Embryonic facial prominence (tissue), 1 donor: ENCODE measurements at regions not wholly inside any gene's neighbourhood (a gene's known extent, or its start where the extent isn't known, plus 50 kb on each side); places are given as distances from the start of the nearest gene placed in this dataset.

Experiments
- DNase-seq: peaks from one replicate; pipeline ENCODE4 v3.0.0-alpha.2; 2016; ENCODE audit errors: extremely low spot score

DNA sequence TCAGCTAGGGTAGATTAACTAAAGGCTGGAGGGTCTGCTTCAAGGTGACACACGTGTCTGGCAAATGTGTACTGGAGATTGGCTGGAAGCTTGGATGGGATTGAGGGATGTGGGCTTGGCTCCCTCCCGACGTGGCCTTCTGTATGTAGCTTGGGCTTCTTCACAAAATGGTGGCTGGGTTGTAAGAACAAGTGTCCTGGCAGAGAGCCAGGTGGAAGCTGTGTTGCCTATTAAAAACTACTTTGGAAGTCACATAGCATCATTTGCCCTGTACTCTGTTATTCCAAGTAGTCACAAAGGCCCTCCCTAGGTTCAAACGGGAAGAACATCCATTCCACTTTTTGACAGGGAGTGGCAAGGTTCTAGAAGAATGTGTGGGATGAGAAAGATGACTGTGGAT is 174.1 kb upstream of the PRICKLE1 start:
- DNase-seq, result no peak

DNA sequence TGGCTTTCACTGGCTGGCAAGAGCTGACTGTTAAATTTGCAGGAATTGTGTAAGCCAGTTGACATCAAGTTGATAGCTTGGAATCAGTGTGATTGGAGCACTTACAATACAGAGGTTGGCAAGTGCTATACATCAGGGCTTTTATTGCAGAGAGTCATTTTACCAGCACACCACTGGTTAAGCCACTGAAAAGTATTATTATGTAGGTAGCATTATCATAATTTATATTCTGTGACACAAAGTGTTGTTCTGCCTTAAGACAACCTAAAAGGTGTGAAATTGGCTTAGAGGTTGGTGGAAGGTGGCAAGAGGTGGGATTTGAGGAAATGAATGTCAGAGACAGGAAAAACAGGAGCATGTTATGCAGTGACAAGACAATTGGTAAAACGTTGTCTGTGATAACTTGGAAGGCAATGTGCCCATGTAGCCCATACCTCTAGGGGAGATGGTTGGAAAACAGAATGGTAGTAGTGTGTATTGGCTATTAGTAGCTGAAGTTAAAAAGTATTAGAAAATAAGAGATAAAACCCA is 172.9 kb upstream of the PRICKLE1 start:
- DNase-seq, result no peak

DNA sequence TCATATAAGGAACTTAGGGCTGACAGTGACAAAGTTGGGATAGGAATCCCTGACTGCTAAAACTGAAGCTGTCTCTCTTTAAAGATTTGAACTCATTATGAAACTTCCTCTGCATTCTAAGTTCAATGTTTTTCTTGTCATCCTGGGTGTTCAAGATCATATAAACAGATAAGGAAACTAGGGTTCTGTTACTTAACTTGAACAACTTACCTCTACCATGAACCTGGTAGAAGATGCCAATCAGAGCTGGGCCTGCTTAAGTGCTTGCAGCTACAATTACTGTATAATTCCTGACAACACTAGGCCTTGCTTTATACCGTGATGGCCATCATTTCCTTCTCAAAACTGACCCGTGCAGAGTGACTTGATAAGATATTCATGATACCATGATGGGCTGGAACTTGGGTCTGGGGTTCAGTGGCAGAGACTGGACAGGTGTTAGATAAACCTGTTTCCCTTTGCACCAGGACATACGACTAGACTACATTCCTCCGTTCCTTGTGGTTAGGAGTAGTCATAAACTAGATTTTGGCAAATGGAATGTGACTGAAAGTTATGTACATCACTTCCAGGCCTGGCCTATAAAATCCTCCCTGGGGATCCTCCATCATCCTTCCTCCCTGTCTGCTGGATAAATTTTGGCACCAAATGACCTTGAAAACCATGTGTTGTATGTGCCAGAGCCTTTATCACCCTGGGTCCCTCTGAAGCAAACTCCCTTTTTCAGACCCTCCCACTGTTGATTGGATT is 172.2 kb upstream of the PRICKLE1 start:
- no peak for DNase-seq

DNA sequence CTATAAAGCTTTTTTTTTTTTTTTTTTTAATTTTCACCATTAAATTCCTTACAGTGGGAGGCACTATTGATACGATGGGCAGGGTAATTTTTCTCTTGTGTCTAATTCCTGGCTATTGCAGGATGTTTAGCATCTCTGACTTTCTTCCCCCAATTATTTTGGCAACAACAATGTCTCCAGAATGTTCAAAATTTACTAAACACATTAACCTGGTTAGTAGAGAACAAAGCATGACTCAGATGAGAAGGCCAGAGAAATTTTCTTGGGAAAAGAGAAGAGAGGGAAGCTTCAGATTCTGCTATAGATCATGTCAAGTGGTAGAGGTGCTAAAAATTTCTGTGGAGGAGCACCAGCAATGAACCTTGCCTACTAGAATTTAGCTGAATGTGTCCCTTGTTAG is 171.5 kb upstream of the PRICKLE1 start:
- no peak for DNase-seq

DNA sequence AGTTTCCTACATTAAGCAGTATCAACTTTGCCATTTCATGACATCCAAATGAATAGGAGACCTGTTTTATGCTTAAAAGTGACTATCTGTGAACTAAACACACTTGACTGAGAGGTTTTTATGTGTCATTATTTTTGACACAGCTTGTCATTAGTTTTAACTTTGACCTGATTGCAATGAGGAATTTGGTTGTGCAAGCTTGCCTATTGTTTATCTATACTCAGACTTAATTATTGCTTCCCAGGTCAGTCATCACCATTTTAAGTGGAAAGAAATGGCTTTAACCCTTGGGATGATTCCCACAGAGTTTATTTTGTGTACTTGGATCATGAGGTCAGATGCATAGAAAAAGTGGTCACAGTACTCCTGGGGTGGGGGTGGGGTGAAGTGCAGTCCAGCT is 171.0 kb upstream of the PRICKLE1 start:
- no peak for DNase-seq

DNA sequence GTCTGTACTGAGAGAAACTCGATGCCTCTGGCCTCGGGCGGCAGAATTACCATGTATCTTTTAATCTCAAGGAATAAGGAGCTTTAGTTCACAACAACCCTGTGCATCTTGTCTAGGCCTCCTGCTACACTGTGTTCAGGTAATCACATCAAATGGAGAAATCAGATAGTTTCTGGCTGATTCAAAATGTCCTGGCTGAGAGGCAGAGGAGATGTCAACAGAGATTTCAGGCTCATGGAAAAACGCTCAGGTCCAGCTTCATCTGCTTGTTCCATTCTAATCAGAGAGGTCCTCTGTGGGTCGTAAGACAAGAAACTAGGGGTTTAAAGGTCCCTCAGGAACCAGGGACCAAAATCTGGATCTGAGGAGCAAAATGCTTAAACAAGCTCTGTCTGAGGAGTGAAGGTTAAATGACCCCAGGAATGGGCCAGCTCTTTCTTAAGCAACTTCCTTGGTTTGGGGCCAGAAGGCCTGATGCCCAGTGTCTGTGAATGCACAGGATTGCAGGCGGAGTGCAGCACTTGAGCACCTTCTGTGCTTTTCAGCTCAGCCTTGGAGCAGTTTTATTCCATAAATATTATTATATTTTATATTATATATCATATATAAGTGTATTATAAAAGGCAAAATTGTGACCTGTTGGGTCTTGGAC is 170.2 kb upstream of the PRICKLE1 start:
- no peak for DNase-seq

DNA sequence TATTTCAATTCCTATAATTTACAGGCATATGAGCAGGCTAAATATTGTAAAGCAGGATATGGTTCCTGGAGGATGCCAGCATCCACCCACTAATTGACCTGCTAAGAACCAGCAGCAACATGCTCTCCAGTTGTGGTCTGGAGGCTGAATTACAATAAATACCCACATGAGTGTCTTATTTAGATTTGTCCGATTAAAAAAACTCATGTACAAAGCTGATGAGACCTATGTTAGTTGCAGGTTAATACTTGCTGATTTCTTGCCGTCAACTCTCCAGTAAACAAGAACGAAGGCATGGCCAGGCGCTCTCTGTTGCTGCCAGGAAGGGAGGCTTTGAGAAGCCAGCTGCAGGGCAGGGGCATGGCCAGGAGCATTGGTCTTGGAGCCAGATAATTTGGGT is 169.3 kb upstream of the PRICKLE1 start:
- no peak for DNase-seq

DNA sequence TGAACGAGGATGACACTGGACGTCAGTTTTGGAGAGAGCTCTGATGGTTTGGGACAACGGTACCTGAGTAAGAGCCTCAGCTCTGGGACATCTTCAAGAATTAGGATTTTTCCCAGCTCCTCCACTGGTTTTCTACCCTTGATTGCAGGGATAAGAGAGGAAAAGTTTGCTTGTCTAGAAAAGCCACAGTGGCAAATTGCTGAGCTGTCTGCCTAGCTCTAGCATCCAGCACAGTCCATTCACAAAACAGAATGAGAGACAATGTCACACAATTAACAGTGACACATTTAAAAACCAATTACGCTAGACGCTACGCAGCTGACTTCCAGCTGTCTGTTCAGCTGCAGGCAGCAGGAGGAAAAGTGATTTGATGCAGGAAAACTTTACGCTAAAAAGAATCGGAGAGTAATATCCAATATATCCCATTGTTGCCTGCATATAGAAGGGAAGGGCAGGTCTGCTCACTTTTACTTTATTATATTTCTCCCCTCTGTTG is 168.1 kb upstream of the PRICKLE1 start:
- DNase-seq, result no peak

DNA sequence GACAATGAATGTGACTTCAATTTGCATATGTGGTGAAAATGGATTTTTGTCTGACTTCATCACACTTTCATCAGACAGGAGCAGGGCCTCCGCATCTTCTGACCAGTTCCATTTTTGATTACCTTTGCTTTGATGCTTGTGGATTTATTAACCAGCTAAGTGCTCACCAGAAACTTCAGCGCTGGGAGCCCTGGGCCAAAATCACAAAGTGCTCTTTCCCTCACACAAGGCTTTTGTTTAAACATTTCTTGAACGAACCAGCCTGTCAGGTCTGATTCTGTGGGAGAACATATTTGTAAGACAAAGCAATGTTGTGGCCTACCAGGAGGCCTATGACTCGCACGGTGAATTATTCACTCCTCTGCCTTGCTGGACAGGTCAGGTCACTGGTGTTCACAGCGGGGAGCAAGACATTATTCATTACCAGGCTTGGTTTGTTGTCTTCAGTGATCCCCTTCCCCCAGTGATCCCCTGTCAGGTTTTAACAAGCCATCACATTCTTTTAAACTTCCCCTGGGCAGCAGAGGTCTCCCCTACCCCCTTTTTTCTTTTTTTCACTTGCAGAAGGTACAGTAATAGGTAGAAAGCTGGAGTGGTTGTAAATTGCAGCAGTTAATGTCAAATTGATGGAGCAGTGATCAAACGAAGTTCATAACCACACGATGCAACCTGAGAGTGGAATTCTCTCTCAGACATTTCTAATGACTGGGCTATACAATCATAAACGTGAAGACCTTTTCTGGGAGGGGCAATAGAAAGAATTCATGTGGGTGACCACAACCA is 167.5 kb upstream of the PRICKLE1 start:
- DNase-seq, result no peak

DNA sequence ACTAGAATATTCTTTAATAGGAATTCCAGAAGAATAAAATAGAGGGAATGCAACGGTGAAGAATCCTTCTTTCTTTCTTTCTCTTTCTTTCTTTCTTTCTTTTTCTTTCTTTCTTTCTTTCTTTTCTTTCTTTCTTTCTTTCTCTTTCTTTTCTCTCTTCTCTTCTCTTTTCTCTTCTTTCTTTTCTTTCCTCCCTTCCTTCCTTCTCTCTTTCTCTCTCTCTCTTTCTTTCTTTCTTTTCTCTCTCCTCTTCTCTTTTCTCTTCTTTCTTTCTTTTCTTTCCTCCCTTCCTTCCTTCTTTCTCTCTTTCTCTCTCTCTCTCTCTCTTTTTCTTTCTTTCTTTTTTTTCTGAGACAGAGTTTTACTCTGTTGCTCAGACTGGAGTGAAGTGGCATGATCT is 160.8 kb upstream of the PRICKLE1 start:
- no peak for DNase-seq

DNA sequence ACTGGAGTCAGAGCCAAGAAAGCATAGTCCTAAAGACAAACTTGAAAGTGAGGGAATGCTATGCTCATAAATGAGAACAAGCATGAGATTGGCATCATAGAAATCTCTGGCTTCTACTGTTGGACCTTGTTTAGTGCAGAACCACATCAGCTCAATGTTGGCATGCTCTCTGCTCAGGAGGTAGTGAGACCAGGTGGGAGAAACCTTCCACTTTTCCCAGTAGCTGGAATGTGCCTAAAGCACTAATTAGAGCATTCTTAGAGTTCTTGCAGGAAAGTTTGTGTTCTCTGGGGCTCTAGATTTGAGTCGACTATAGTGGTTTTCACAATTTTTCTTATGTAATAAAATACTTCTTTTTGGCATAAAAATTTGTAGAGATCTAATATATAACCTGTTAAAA is 159.7 kb upstream of the PRICKLE1 start:
- DNase-seq, result no peak

DNA sequence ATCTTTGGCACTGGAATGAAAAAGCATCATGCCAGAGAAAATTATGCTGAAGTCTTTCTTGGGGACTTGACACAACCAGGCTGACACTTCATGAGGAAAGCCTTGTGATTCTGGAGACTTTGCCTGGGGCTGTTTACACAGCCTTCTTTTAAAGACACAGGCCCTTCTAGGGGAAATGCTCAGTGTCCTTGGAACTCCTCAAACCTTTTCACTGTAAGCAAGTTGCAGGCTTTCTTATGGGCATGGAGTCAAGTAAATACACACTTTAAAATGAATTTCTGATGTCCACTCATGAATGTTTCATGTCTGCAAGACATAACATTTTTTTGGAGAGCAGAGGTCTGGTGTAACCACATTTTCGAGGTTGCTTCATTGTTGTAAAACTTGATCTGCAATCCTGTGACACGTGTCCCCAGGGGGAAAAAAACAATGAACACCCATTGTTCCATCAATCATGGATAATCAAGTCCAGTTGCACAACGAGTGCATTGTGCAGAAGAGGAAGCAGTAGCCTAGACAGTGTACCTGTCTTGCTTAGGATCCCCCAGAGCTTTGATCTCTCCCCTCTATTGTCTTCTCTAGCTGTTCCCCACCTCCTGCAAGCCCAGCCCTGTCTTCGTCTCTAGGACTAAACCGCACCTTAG is 155.1 kb upstream of the PRICKLE1 start:
- DNase-seq, result no peak

DNA sequence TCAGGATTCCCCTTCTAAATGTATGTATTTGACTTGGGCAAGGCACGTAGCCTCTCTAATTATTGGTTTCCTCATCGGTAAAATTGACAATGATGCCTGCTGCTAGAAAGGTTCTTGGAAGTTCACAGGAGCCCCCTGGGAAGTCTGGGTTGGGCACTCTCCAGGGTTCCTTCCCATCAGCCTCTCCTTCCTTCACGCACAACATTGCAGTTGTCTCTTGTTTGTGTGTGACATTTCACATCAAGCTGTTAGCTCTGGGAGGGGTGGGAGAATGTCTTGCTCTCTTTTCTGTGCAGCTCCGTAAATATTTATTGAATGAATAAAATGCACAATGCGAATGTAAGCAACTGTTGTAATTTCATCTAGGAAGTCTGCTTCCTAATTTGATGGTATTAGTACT is 153.2 kb upstream of the PRICKLE1 start:
- DNase-seq, result no peak

DNA sequence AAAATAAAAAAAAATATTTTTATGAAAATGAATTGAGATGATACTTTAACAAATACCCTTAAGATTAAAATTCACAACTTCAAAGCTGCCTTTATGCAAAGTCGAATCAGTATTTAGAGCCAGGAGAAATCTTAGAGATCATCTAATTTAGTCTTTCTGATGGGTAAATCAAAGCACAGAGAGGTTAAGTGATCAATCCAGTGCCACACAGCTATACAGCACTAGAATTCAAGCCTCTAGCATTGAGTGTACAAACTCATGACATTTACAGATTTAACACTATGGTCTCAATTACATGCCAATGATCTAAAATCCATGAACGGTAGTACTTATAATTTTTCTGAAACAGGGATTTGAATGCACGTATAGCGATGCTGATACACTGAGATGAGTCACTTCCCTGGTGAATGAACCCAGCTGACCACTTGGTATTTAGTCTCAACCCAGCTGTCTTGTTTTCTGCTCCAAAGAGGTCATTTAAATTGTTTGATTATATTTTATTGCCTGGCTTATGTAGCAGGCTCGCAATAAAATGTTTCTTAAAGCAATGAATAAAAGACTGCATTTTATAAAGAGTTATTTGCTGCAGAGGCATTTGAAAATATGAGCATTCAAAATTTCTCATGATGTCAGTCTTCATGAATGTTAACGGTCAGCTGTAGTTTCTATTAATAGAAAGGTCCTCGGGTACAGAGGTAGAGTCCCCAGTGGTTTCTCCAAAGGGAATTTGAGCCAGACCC is 152.4 kb upstream of the PRICKLE1 start:
- DNase-seq, result no peak

DNA sequence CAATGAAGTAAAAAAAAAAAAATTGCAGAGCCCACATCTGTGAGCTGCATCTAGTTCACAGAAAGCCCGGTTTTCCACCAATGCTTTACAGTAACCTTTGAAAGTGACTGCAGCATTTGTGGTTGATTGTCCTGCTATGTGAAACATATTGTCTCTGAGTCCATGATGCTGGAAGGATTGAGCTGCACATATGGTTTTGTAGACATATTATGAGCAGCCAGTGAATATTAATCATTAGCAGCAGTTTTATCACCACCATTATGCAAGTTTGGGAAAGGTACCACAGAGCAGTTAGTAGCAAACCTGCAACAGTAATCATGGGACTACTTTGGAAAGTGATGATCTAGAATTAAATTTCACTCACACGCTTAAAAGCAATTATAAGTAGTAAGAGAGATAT is 151.5 kb upstream of the PRICKLE1 start:
- no peak for DNase-seq

DNA sequence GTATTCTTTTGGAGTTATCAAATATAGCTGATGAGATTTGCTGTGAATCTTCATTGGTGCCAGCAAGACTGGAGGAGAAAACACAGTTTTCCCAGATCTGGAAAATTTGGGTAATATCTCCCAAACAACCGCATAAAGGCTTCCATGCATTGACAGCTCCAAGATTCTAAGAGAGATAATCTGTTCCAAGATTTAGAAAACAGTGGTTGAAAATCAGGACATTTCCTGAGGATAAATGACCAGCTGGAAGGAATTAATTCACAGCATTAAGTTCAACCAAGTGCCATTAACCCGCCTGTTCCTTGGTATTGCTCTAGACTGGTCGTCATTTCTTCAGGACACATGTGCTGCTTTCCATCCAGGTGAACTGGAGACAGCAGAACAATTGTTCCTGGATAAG is 147.9 kb upstream of the PRICKLE1 start:
- DNase-seq, result no peak

DNA sequence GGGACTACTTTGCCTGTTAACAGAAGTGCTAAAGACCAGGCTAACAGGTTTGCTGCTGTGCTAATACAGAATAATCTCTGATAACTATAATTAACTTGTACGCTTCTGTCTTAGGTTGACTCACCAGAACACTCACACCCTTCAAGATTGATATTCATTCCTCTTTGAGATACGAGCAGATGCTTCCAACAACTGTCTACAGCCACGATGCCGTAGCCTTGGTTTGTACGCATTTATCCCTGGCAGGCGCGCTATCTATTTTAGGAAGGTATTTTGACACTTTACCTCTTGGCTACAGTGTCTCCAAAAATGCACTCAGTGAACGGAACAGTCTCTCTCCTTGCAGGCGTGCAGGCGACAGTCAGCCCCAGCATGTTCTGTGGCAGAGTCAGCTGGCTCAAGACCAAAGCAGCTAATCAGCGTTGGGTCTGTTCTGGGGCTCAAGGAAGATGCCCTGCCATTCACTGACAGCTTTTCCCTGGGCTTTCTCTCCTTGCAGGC is 146.4 kb upstream of the PRICKLE1 start:
- no peak for DNase-seq

DNA sequence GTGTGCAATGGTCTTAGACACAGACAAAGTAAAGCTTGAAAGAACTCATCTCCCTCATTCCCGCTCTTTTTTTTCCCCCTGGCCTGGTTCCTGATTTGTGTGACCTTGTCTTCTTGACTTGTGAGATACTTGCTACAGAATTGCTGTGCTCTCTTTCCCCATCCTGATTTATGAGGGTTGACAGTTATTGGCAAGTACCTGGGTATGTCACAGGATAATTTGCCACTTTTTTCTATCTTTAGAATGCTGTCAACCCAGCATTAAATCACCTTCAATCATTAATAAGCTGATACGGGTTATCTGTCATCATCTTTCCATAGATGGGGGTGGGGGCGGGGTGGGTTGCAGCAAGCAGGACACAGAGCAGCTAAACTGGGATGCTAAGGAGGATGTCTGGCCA is 144.4 kb upstream of the PRICKLE1 start:
- no peak for DNase-seq

DNA sequence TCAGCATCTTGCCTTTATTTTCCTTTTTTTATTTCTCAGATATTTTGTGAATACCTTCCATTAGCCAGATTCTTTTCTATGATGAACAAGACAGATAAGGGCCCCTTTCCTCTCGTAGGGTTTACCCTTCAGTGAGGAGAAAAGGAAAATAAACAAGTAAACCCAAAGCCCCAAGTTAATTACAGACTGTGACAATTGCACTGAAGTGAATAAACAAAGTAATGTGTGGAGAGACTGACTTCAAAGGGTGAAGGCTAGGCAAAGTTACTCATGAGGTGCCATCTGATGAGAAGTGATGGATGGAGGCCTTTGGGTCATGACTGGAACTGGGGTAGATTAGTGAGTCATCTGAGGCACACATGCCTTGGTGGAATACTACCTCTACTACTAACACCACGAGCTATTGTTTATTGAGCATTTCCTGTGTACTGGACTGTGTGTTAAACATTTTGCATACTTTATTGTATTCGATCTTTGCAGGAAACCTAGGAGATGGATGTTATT is 143.4 kb upstream of the PRICKLE1 start:
- no peak for DNase-seq

DNA sequence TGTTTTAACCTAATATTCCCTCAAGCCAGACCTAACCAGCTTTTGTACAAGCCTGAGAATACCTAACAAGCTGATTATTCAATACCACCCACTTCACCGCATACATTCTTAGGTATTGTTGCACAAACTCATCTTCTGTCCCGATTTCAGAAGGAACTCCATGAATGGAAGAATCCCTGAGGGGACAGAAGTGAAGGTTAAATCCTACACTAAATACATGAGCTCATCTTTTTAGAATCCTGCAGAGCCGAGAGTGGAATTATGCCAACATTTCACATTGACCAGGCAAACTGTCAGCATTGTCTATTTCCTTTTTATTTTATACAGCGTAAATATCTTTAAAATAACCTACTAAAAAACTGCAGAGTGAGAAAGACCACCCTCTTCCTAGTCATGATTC is 140.7 kb upstream of the PRICKLE1 start:
- no peak for DNase-seq

DNA sequence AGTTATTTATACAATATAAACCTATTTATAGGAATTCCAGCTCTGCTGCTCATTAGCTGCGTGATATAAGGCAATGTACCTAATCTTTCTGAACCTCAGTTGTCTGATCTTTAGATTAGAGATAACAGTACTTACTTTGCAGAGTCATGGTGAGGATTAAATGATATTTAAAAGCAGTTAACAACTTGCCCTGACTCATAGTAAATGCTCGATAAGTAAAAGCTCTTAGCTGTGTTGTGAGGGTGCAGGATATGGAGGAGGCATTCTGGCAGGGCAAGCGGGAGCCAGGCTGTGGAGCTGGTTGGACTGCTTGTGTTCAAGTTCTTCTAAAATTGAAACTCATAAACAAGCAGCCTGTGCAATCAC is 140.0 kb upstream of the PRICKLE1 start:
- DNase-seq, result no peak
